Tibial artery (tissue), 4 donors: ENCODE measurements at regions not wholly inside any gene's neighbourhood (a gene's known extent, or its start where the extent isn't known, plus 50 kb on each side); places are given as distances from the start of the nearest gene placed in this dataset.
"Not testable (repeated sequence)": the region's sequence is repeated elsewhere in the genome, so short reads cannot be mapped to it uniquely, and the experiment has no call there.

Experiments
- DNase-seq, 2 donors: peaks; one replicate each; pipeline ENCODE4 v3.0.0-alpha.2; 2019
- H3K27ac ChIP-seq, 2 donors: fragments of 200-600 bp; sonication (generic) in 1 of 2; 1 replicate in 1 of 2; 2 replicates in 1 of 2; pipeline ENCODE4 v1.5.1; 2018 to 2019; ENCODE audit warnings: mild to moderate bottlenecking in 1 of 2
- H3K27me3 ChIP-seq, 2 donors: fragments of 200-600 bp; sonication (generic) in 1 of 2; one replicate each; pipeline versions ENCODE4 v1.5.1 to v1.6.0; 2016 to 2019
- H3K36me3 ChIP-seq, 3 donors: fragments of 200-600 bp; sonication (generic) in 2 of 3; one replicate each; pipeline ENCODE4 v1.5.1; 2016 to 2019; ENCODE audit warnings: mild to moderate bottlenecking in 2 of 3
- H3K4me1 ChIP-seq, 4 donors: fragments of 200-600 bp; sonication (generic) in 2 of 4; 1 replicate in 3 of 4; 2 replicates in 1 of 4; pipeline ENCODE4 v1.5.1; 2016 to 2019
- H3K4me3 ChIP-seq, 2 donors: fragments of 200-600 bp; sonication (generic) in 1 of 2; 1 replicate in 1 of 2; 2 replicates in 1 of 2; pipeline ENCODE4 v1.5.1; 2018 to 2019; ENCODE audit warnings: mild to moderate bottlenecking in 2 of 2
- H3K9me3 ChIP-seq, 3 donors: fragments of 200-600 bp; sonication (generic) in 1 of 3; one replicate each; pipeline ENCODE4 v1.5.1; 2016 to 2019
- CTCF ChIP-seq, 2 experiments: fragments of 200-600 bp in 1 of 2; fragments of 450-650 bp in 1 of 2; IDR thresholded peaks; one replicate each; pipeline ENCODE4 v1.5.1; 2017 to 2019; ENCODE audit warnings: antibody characterized with exemption in 2 of 2, mild to moderate bottlenecking in 1 of 2, moderate library complexity in 1 of 2
- intact Hi-C: fragments of 100-400 bp; cut with DNase I; formaldehyde crosslinking; loops from one replicate; pipeline ENCODE4 v1.15.0; 2023; ENCODE audit warnings: low total_unique reads

- Histone ChIP-seq H3K9me3 (no peaks in the 10 kb centered on the region), H3K4me3 (no peak overlapping the region), H3K4me1 (no peaks in the 10 kb centered on the region), H3K27me3 (no peaks in the 10 kb centered on the region), H3K36me3 (no peaks in the 10 kb centered on the region), H3K27ac (no peak overlapping the region)
- DNase-seq, result no peak
- intact Hi-C loops, result no loop called here
- no peak for TF ChIP-seq CTCF (IDR thresholded peaks at IDR 0.05)
These were observed 1590.7 kb downstream of the STIM2 start for GRCh38 chr4:28451346-28451745.

GRCh38 chr4:28462766-28463700 is 1602.4 kb downstream of the STIM2 start:
- Histone ChIP-seq H3K4me1 (no peaks in the 10 kb centered on the region), H3K9me3 (no peaks in the 10 kb centered on the region), H3K27me3 (no peaks in the 10 kb centered on the region), H3K36me3 (no peaks in the 10 kb centered on the region), H3K27ac (no peak overlapping the region), H3K4me3 (no peak overlapping the region)
- intact Hi-C loops, result no loop called here
- TF ChIP-seq CTCF (IDR thresholded peaks at IDR 0.05), result no peak
- no peak for DNase-seq

- no peaks in the 10 kb centered on the region for H3K9me3 ChIP-seq
- H3K36me3 ChIP-seq, result no peaks in the 10 kb centered on the region
- H3K27ac ChIP-seq, result no peak overlapping the region
- no peak for TF ChIP-seq CTCF (IDR thresholded peaks at IDR 0.05)
- no peaks in the 10 kb centered on the region for H3K4me1 ChIP-seq
- DNase-seq, result no peak
- no peak overlapping the region for H3K4me3 ChIP-seq
- H3K27me3 ChIP-seq, result no peaks in the 10 kb centered on the region
- intact Hi-C loops, result no loop called here
These were observed 1604.2 kb downstream of the STIM2 start for GRCh38 chr4:28464823-28465222.

- H3K9me3 ChIP-seq, H3K4me1 ChIP-seq, H3K36me3 ChIP-seq, H3K4me3 ChIP-seq, DNase-seq, intact Hi-C loops, H3K27me3 ChIP-seq, H3K27ac ChIP-seq: not testable (repeated sequence)
These were observed 1606.2 kb downstream of the STIM2 start for GRCh38 chr4:28466886-28467285.

GRCh38 chr4:28469387-28469786 is 1608.7 kb downstream of the STIM2 start:
- Histone ChIP-seq H3K27me3 (no peaks in the 10 kb centered on the region), H3K4me3 (no peak overlapping the region), H3K9me3 (no peaks in the 10 kb centered on the region), H3K27ac (no peak overlapping the region), H3K4me1 (no peaks in the 10 kb centered on the region), H3K36me3 (no peaks in the 10 kb centered on the region)
- intact Hi-C loops, result no loop called here
- no peak for TF ChIP-seq CTCF (IDR thresholded peaks at IDR 0.05)
- DNase-seq, result no peak

GRCh38 chr4:28469886-28470285 is 1609.2 kb downstream of the STIM2 start:
- DNase-seq, result no peak
- Histone ChIP-seq H3K4me1 (no peaks in the 10 kb centered on the region), H3K4me3 (no peak overlapping the region), H3K27ac (no peak overlapping the region), H3K36me3 (no peaks in the 10 kb centered on the region), H3K9me3 (no peaks in the 10 kb centered on the region), H3K27me3 (no peaks in the 10 kb centered on the region)
- intact Hi-C loops, result no loop called here
- TF ChIP-seq CTCF (IDR thresholded peaks at IDR 0.05), result no peak
